GM12874 (cell line): ENCODE measurements at regions not wholly inside any gene's neighbourhood (a gene's known extent, or its start where the extent isn't known, plus 50 kb on each side); places are given as distances from the start of the nearest gene placed in this dataset.

Source experiments
- TF ChIP-seq, protein P1 (sequence below): IDR thresholded peaks from 2 replicates; pipeline ENCODE4 v1.5.1; 2011; ENCODE audit warnings: low read depth, mild to moderate bottlenecking, control low read depth, low read length, moderate library complexity; ENCODE audit not compliant: insufficient read depth

- TF ChIP-seq, protein P1, sequence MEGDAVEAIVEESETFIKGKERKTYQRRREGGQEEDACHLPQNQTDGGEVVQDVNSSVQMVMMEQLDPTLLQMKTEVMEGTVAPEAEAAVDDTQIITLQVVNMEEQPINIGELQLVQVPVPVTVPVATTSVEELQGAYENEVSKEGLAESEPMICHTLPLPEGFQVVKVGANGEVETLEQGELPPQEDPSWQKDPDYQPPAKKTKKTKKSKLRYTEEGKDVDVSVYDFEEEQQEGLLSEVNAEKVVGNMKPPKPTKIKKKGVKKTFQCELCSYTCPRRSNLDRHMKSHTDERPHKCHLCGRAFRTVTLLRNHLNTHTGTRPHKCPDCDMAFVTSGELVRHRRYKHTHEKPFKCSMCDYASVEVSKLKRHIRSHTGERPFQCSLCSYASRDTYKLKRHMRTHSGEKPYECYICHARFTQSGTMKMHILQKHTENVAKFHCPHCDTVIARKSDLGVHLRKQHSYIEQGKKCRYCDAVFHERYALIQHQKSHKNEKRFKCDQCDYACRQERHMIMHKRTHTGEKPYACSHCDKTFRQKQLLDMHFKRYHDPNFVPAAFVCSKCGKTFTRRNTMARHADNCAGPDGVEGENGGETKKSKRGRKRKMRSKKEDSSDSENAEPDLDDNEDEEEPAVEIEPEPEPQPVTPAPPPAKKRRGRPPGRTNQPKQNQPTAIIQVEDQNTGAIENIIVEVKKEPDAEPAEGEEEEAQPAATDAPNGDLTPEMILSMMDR: no peak
Observed at GRCh38 chr2:134123332-134123731, 130.5 kb upstream of the MGAT5 start.

DNA sequence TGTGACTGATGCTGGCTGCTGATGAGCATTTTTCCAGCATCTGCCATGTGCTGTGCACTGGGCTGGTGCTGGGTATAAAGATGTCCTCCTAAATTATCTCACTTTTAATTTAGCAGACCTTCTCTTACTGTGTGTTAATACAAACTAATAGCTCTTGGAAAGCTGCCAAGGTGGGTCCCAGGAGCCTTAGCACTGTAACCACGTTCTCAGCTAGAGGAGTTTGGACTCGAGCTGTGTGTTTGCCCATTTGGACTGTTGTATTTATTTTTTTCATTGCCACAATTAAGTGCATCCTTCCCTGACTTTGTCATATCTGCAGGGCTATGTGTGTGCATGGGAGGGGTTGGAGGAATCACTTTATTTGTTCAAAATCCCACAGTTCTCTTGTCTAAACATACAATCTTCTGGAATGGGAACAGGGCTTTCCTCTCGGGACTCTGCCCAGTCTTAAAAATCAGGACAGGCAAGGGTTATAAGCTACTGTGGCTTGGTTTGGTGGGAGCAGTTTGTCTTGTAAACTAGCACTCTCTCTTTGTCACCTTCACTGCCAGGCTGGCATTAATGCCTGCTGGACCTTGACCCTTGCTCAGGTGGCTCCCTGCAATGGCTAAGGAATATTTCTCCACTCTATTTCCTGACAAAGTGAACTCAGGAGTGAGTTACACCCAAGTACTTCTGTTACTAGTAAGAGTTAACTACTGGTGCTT, 129.7 kb upstream of the MGAT5 start:
- TF ChIP-seq, protein P1: no peak

GRCh38 chr2:134127496-134127895, 126.4 kb upstream of the MGAT5 start:
- TF ChIP-seq, protein P1: no peak

DNA sequence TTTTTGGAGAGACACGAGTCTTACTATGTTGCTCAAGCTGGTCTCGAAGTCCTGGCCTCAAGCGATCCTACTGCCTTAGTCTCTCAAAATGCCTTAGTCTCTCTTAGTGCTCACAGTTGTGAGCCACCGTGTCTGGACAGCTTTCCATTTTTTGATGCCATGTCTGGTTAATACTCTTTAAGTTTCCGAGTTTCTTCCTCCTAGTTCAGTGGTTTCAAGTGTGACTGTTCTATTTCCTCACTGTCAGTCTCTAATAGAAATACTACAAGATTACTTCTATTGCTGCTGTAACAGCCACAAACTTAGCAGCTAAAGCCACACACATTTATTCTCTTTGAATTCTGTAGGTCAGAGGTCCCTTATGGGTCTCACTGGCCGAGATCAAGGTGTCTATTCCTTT, 125.1 kb upstream of the MGAT5 start:
- TF ChIP-seq, protein P1: no peak

DNA sequence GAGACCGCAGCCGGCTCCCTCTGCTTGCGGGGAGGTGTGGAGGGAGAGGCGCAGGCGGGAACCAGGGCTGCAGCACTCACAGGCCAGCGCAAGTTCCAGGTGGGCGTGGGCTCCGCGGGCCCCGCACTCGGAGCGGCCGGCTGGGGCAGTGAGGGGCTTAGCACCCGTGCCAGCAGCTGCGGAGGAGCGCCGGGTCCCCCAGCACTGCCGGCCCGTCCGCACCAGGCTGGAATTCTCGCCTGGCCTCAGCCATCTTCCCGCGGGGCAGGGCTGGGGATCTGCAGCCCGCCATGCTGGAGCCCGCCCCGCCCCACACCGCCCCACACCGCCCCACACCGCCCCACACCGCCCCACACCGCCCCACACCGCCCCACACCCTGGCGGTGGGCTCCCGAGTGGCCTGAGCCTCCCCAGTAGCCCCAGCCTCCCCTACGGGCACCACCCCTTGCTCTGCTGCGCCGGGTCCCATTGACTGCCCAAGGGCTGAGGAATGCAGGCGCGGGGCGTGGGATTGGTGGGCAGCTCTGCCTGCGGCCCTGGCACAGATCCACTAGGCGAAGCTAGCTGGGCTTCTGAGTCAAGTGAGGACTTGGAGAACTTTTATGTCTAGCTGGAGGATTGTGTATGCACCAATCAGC, 123.9 kb upstream of the MGAT5 start:
- TF ChIP-seq, protein P1: no peak

DNA sequence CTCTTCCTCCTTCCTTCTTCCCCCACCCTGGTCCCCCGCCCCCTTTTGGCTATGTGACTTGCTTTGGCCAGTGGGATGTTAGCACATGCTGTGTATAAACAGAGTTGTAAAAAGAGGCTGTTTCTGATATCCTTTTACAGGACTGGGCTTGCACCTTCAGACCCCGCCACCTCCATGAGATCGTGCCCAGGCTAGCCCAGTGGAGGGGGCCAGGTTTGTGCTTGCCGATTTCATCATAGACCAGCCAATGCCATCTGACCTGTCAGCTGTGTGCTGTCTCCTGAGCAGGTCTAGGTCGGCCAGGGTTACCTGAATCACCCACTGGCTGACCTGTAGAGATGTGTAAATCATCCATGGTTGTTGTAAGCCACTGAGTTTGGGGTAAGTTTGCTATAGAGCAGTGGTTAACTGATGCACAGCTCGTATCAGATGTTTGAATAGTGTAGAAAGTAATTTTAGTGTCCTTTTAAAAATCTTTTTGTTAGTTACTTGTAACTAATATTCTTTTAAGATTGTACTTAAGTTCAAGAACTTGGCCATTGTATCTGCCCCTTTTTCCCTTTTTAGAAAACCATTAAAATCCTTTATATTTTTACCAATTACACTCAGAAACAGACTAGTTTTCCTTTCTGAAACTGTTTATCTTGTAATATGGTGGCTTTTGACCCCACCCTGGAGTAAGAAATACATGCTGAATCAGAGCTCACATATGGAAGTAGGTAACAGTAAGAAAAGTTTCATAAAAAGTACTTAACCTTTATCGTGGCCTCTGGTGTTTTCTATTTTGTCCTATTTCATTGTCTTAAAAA, 122.0 kb upstream of the MGAT5 start:
- TF ChIP-seq, protein P1: no peak

GRCh38 chr2:134132490-134132857, 121.4 kb upstream of the MGAT5 start:
- TF ChIP-seq, protein P1: no peak
